ENCODE measurements at regions not wholly inside any gene's neighbourhood (a gene's known extent, or its start where the extent isn't known, plus 50 kb on each side); places are given as distances from the start of the nearest gene placed in this dataset.

DNA sequence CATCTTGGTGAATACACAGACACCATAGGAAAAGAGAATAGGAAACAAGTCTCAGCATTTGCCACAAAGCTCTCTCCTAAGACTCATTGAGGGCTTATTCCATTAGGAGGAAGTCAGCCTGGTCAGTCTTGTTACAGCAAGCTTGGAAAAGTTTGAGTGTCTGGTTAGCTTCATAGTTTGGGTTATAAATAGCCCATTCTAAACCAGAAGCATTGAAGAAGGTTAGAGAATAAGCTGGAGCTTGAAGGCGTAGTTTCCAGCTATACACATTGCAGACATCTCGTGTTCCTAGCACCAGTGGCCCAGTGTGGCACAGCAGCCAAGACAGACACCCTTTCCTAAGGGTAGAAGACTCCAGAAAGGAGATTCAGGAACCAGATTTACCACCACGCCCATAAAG, 168.8 kb upstream of the RBM19 start:
- H3K27ac ChIP-seq, result no peak overlapping the region
- TF ChIP-seq, protein P1, sequence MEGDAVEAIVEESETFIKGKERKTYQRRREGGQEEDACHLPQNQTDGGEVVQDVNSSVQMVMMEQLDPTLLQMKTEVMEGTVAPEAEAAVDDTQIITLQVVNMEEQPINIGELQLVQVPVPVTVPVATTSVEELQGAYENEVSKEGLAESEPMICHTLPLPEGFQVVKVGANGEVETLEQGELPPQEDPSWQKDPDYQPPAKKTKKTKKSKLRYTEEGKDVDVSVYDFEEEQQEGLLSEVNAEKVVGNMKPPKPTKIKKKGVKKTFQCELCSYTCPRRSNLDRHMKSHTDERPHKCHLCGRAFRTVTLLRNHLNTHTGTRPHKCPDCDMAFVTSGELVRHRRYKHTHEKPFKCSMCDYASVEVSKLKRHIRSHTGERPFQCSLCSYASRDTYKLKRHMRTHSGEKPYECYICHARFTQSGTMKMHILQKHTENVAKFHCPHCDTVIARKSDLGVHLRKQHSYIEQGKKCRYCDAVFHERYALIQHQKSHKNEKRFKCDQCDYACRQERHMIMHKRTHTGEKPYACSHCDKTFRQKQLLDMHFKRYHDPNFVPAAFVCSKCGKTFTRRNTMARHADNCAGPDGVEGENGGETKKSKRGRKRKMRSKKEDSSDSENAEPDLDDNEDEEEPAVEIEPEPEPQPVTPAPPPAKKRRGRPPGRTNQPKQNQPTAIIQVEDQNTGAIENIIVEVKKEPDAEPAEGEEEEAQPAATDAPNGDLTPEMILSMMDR (conservative IDR thresholded peaks at IDR 0.05), result no peak

GRCh38 chr12:114131824-114132223, 165.7 kb upstream of the RBM19 start:
- no peak overlapping the region for H3K27ac ChIP-seq
- TF ChIP-seq, protein P1 (conservative IDR thresholded peaks at IDR 0.05), result no peak; the same call in 1 of the 2 replicates

GRCh38 chr12:114123108-114123507, 157.0 kb upstream of the RBM19 start:
- H3K27ac ChIP-seq, result peak overlapping the region; percentile 79; the same call in 1 of the 2 replicates
- TF ChIP-seq, protein P1 (conservative IDR thresholded peaks at IDR 0.05), result no peak

GRCh38 chr12:114122016-114122415, 155.9 kb upstream of the RBM19 start:
- H3K27ac ChIP-seq, result peak overlapping the region; percentile 79
- TF ChIP-seq, protein P1 (conservative IDR thresholded peaks at IDR 0.05), result no peak

GRCh38 chr12:114119316-114119715, 153.2 kb upstream of the RBM19 start:
- no peak overlapping the region for H3K27ac ChIP-seq
- TF ChIP-seq, protein P1 (conservative IDR thresholded peaks at IDR 0.05), result no peak

DNA sequence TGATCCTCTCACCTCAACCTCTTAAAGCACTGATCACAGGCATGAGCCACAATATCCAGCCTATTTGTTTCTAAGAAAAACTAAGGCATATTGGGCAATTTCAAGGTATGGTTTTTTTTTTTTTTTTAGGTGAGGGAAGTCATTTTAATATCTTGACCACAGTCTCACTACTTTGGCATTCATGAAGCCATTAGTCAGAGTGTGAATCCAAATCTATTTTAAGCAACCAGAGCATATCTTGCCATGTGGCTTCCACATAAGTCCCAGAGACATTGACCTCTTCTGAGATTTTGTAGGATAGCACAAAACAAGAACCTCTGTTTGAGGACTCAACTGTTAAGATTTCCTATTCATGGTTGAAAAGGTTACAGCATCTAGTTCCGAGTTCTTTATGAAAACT, 130.3 kb upstream of the RBM19 start:
- TF ChIP-seq, protein P1 (conservative IDR thresholded peaks at IDR 0.05), result no peak
- H3K27ac ChIP-seq, result no peak overlapping the region

GRCh38 chr12:114093520-114093919, 127.4 kb upstream of the RBM19 start:
- H3K27ac ChIP-seq, result no peak overlapping the region
- TF ChIP-seq, protein P1 (conservative IDR thresholded peaks at IDR 0.05), result no peak

All from VCaP (cell line).